OCI-LY1 (cell line): ENCODE measurements at regions not wholly inside any gene's neighbourhood (a gene's known extent, or its start where the extent isn't known, plus 50 kb on each side); places are given as distances from the start of the nearest gene placed in this dataset.

Experiments
- H2AFZ ChIP-seq: fragments of 200-600 bp; sonication (generic), shearing (Covaris generic); 2 replicates; pipeline ENCODE4 v1.6.0; 2014; ENCODE audit warnings: antibody characterized with exemption, mild to moderate bottlenecking, low read length
- H3F3A ChIP-seq: fragments of 200-600 bp; sonication (generic), shearing (Covaris generic); 2 replicates; pipeline ENCODE4 v1.6.0; 2014; ENCODE audit warnings: mild to moderate bottlenecking, antibody characterized with exemption, low read length, moderate library complexity; ENCODE audit not compliant: insufficient read depth
- H3K27ac ChIP-seq: fragments of 200-600 bp; sonication (generic); 2 replicates; pipeline ENCODE4 v1.5.1; 2014; ENCODE audit warnings: low read length, mixed run types, mild to moderate bottlenecking, low read depth; ENCODE audit not compliant: poor library complexity, severe bottlenecking
- H3K27me3 ChIP-seq: fragments of 200-600 bp; sonication (generic); 2 replicates; pipeline ENCODE4 v1.6.0; 2014; ENCODE audit warnings: antibody characterized with exemption, mild to moderate bottlenecking, low read length, moderate library complexity; ENCODE audit not compliant: insufficient read depth
- H3K36me3 ChIP-seq: fragments of 200-600 bp; sonication (generic); 2 replicates; pipeline ENCODE4 v1.6.1; 2014; ENCODE audit warnings: mild to moderate bottlenecking, antibody characterized with exemption, low read length, moderate library complexity, mixed read lengths; ENCODE audit not compliant: insufficient read depth
- H3K4me1 ChIP-seq: fragments of 200-600 bp; sonication (generic); 2 replicates; pipeline ENCODE4 v1.5.1; 2014; ENCODE audit warnings: mild to moderate bottlenecking, low read length, moderate library complexity; ENCODE audit not compliant: insufficient read depth, severe bottlenecking
- H3K4me2 ChIP-seq: fragments of 200-600 bp; sonication (generic), shearing (Covaris generic); 2 replicates; pipeline ENCODE4 v1.6.1; 2014; ENCODE audit warnings: low read length
- H3K4me3 ChIP-seq: fragments of 200-600 bp; sonication (generic); 2 replicates; pipeline ENCODE4 v1.5.1; 2014; ENCODE audit warnings: low read length, low read depth, mild to moderate bottlenecking, mixed read lengths; ENCODE audit not compliant: poor library complexity, severe bottlenecking
- H3K79me2 ChIP-seq: fragments of 200-600 bp; shearing (Covaris generic); 2 replicates; pipeline ENCODE4 v1.6.1; 2016; ENCODE audit warnings: mixed run types, low read length, mixed read lengths; ENCODE audit not compliant: insufficient read depth
- H3K9ac ChIP-seq: fragments of 200-600 bp; sonication (generic), shearing (Covaris generic); 2 replicates; pipeline ENCODE4 v1.6.1; 2014; ENCODE audit warnings: mild to moderate bottlenecking, low read length, mixed read lengths
- H3K9me2 ChIP-seq: fragments of 200-600 bp; sonication (generic), shearing (Covaris generic); 2 replicates; pipeline ENCODE4 v1.6.1; 2014; ENCODE audit warnings: low read depth, mild to moderate bottlenecking, low read length, mixed read lengths
- H3K9me3 ChIP-seq: fragments of 200-600 bp; shearing (Covaris generic); 2 replicates; pipeline ENCODE4 v1.6.1; 2014; ENCODE audit warnings: low read length, mixed read lengths
- H4K20me1 ChIP-seq: fragments of 200-600 bp; sonication (generic), shearing (Covaris generic); 2 replicates; pipeline ENCODE4 v1.6.0; 2016; ENCODE audit warnings: mild to moderate bottlenecking, low read length; ENCODE audit not compliant: insufficient read depth
- CTCF ChIP-seq: fragments of 200-600 bp; sonication (generic), shearing (Covaris generic); IDR thresholded peaks from 2 replicates; pipeline ENCODE4 v1.5.1; 2017; ENCODE audit warnings: mild to moderate bottlenecking, antibody characterized with exemption, low read length, moderate library complexity, mixed read lengths
- EZH2 ChIP-seq: fragments of 200-600 bp; sonication (generic), shearing (Covaris generic); IDR thresholded peaks from 2 replicates; pipeline ENCODE4 v1.8.0; 2017; ENCODE audit warnings: borderline replicate concordance, mixed run types, mild to moderate bottlenecking, antibody characterized with exemption, low read length, moderate library complexity, mixed read lengths

GRCh38 chr12:75677522-75677921 is 166.1 kb upstream of the KRR1 start:
- H3K9ac ChIP-seq = no peak overlapping the region

GRCh38 chr12:75674393-75674792 is 163.0 kb upstream of the KRR1 start:
- Histone ChIP-seq H4K20me1 (no peaks in the 10 kb centered on the region), H3K36me3 (no peaks in the 10 kb centered on the region), H3K4me3 (no peak overlapping the region), H2AFZ (no peak overlapping the region), H3K4me1 (no peaks in the 10 kb centered on the region), H3K27me3 (no peaks in the 10 kb centered on the region), H3F3A (no peaks in the 10 kb centered on the region), H3K27ac (no peak overlapping the region), H3K9ac (no peak overlapping the region), H3K79me2 (no peaks in the 10 kb centered on the region), H3K4me2 (no peak overlapping the region), H3K9me2 (no peaks in the 10 kb centered on the region), H3K9me3 (no peaks in the 10 kb centered on the region)
- no peak for TF ChIP-seq CTCF
- TF ChIP-seq EZH2 = no peak

More at GRCh38 chr12:75677522-75677921, 166.1 kb upstream of the KRR1 start:
- H2AFZ ChIP-seq = no peak overlapping the region
- H3K27me3 ChIP-seq = no peaks in the 10 kb centered on the region
- TF ChIP-seq CTCF (no peak), EZH2 (no peak)
- no peak overlapping the region for H3K27ac ChIP-seq
- no peaks in the 10 kb centered on the region for H3K79me2 ChIP-seq
- H3K9me3 ChIP-seq = no peaks in the 10 kb centered on the region
- H3K4me1 ChIP-seq = no peaks in the 10 kb centered on the region
- no peaks in the 10 kb centered on the region for H3K36me3 ChIP-seq
- H4K20me1 ChIP-seq = no peaks in the 10 kb centered on the region
- no peaks in the 10 kb centered on the region for H3F3A ChIP-seq
- H3K9me2 ChIP-seq = no peaks in the 10 kb centered on the region
- no peak overlapping the region for H3K4me2 ChIP-seq
- H3K4me3 ChIP-seq = no peak overlapping the region

GRCh38 chr12:75672200-75672599 is 160.8 kb upstream of the KRR1 start:
- H3K4me2 ChIP-seq = no peak overlapping the region
- H3K36me3 ChIP-seq = no peaks in the 10 kb centered on the region
- H3K79me2 ChIP-seq = no peaks in the 10 kb centered on the region
- no peak overlapping the region for H3K9ac ChIP-seq
- H3K9me2 ChIP-seq = no peaks in the 10 kb centered on the region
- H3K4me3 ChIP-seq = no peak overlapping the region
- H3F3A ChIP-seq = no peaks in the 10 kb centered on the region
- H3K27me3 ChIP-seq = no peaks in the 10 kb centered on the region
- no peak overlapping the region for H2AFZ ChIP-seq
- TF ChIP-seq EZH2 (no peak), CTCF (no peak)
- no peak overlapping the region for H3K27ac ChIP-seq
- no peaks in the 10 kb centered on the region for H3K4me1 ChIP-seq
- H4K20me1 ChIP-seq = no peaks in the 10 kb centered on the region
- no peaks in the 10 kb centered on the region for H3K9me3 ChIP-seq
